Karpas-422 (cell line): ENCODE measurements at regions not wholly inside any gene's neighbourhood (a gene's known extent, or its start where the extent isn't known, plus 50 kb on each side); places are given as distances from the start of the nearest gene placed in this dataset.

Source experiments
- DNase-seq: peaks from one replicate; pipeline ENCODE4 v3.0.0-alpha.2; 2015
- H2AFZ ChIP-seq: fragments of 200-600 bp; sonication (generic); 2 replicates; pipeline ENCODE4 v1.6.1; 2014; ENCODE audit warnings: antibody characterized with exemption, low read length, mixed read lengths
- H3K27ac ChIP-seq: fragments of 200-600 bp; sonication (generic); 2 replicates; pipeline ENCODE4 v1.5.1; 2014; ENCODE audit warnings: mild to moderate bottlenecking, low read length, moderate library complexity
- H3K27me3 ChIP-seq: fragments of 200-600 bp; sonication (generic); 2 replicates; pipeline ENCODE4 v1.6.1; 2014; ENCODE audit warnings: low read length, mixed read lengths
- H3K36me3 ChIP-seq: fragments of 200-600 bp; sonication (generic); 2 replicates; pipeline ENCODE4 v1.6.1; 2014; ENCODE audit warnings: low read length, mixed read lengths; ENCODE audit not compliant: insufficient read depth
- H3K4me1 ChIP-seq: fragments of 200-600 bp; sonication (generic); 2 replicates; pipeline ENCODE4 v1.6.1; 2014; ENCODE audit warnings: mild to moderate bottlenecking, low read length, mixed read lengths
- H3K4me2 ChIP-seq: fragments of 200-600 bp; sonication (generic); 2 replicates; pipeline ENCODE4 v1.6.1; 2014; ENCODE audit warnings: low read length, low read depth, mild to moderate bottlenecking; ENCODE audit not compliant: poor library complexity, severe bottlenecking
- H3K4me3 ChIP-seq: fragments of 200-600 bp; sonication (generic); 2 replicates; pipeline ENCODE4 v1.5.1; 2014; ENCODE audit warnings: mild to moderate bottlenecking, antibody characterized with exemption, low read length, mixed read lengths
- H3K79me2 ChIP-seq: fragments of 200-600 bp; sonication (generic); 2 replicates; pipeline ENCODE4 v1.6.1; 2014; ENCODE audit warnings: mild to moderate bottlenecking, low read length, mixed read lengths
- H3K9ac ChIP-seq: fragments of 200-600 bp; sonication (generic); 2 replicates; pipeline ENCODE4 v1.6.0; 2014; ENCODE audit warnings: low read length
- H3K9me2 ChIP-seq: fragments of 200-600 bp; sonication (generic), shearing (Covaris generic); replicated peaks from 2 replicates; pipeline ENCODE4 v1.6.0; 2014; ENCODE audit warnings: mild to moderate bottlenecking, low read length, moderate library complexity; ENCODE audit not compliant: insufficient read depth
- H3K9me3 ChIP-seq: fragments of 300-700, 200-600 bp; sonication (generic); 2 replicates; pipeline ENCODE4 v1.6.1; 2014; ENCODE audit warnings: low read length, mixed read lengths
- H4K20me1 ChIP-seq: fragments of 200-600 bp; sonication (generic); 2 replicates; pipeline ENCODE4 v1.6.1; 2014; ENCODE audit warnings: mild to moderate bottlenecking, antibody characterized with exemption, low read length, low read depth; ENCODE audit not compliant: insufficient read depth

GRCh38 chr5:167448376-167448775 lies 843.1 kb upstream of the WWC1 start:
- no peaks in the 10 kb centered on the region for H3K36me3 ChIP-seq
- no peaks in the 10 kb centered on the region for H3K9me3 ChIP-seq
- H3K4me1 ChIP-seq: no peaks in the 10 kb centered on the region
- no peak overlapping the region for H3K27ac ChIP-seq
- no peaks in the 10 kb centered on the region for H3K27me3 ChIP-seq
- H4K20me1 ChIP-seq: no peaks in the 10 kb centered on the region
- H2AFZ ChIP-seq: no peak overlapping the region
- no peak overlapping the region for H3K4me3 ChIP-seq
- no peaks in the 10 kb centered on the region for H3K79me2 ChIP-seq
- no peak for DNase-seq
- H3K4me2 ChIP-seq: no peak overlapping the region
- H3K9ac ChIP-seq: no peak overlapping the region
- H3K9me2 ChIP-seq: no peaks in the 10 kb centered on the region

GRCh38 chr5:167451076-167451475 lies 840.4 kb upstream of the WWC1 start:
- H3K9me3 ChIP-seq: no peaks in the 10 kb centered on the region
- no peaks in the 10 kb centered on the region for H3K4me1 ChIP-seq
- DNase-seq: no peak
- no peak overlapping the region for H2AFZ ChIP-seq
- H4K20me1 ChIP-seq: no peaks in the 10 kb centered on the region
- H3K9me2 ChIP-seq: no peaks in the 10 kb centered on the region
- no peak overlapping the region for H3K9ac ChIP-seq
- H3K36me3 ChIP-seq: no peaks in the 10 kb centered on the region
- no peak overlapping the region for H3K4me2 ChIP-seq
- H3K27ac ChIP-seq: no peak overlapping the region
- H3K4me3 ChIP-seq: no peak overlapping the region
- H3K79me2 ChIP-seq: no peaks in the 10 kb centered on the region
- no peaks in the 10 kb centered on the region for H3K27me3 ChIP-seq

GRCh38 chr5:167452136-167452535 lies 839.3 kb upstream of the WWC1 start:
- Histone ChIP-seq H4K20me1 (no peaks in the 10 kb centered on the region), H3K9me3 (no peaks in the 10 kb centered on the region), H3K9ac (no peak overlapping the region), H3K9me2 (no peaks in the 10 kb centered on the region), H3K27ac (no peak overlapping the region), H3K27me3 (no peaks in the 10 kb centered on the region), H3K36me3 (no peaks in the 10 kb centered on the region), H3K79me2 (no peaks in the 10 kb centered on the region), H2AFZ (no peak overlapping the region), H3K4me2 (no peak overlapping the region), H3K4me1 (no peaks in the 10 kb centered on the region), H3K4me3 (no peak overlapping the region)
- DNase-seq: no peak

GRCh38 chr5:167453246-167454030 lies 838.0 kb upstream of the WWC1 start:
- no peaks in the 10 kb centered on the region for H3K27me3 ChIP-seq
- no peak overlapping the region for H3K9ac ChIP-seq
- no peaks in the 10 kb centered on the region for H4K20me1 ChIP-seq
- no peak for DNase-seq
- no peaks in the 10 kb centered on the region for H3K9me2 ChIP-seq
- H3K4me2 ChIP-seq: no peak overlapping the region
- H3K4me1 ChIP-seq: no peaks in the 10 kb centered on the region
- H3K36me3 ChIP-seq: no peaks in the 10 kb centered on the region
- H2AFZ ChIP-seq: no peak overlapping the region
- no peak overlapping the region for H3K27ac ChIP-seq
- no peak overlapping the region for H3K4me3 ChIP-seq
- H3K9me3 ChIP-seq: no peaks in the 10 kb centered on the region
- no peaks in the 10 kb centered on the region for H3K79me2 ChIP-seq

- Histone ChIP-seq H3K27ac (no peak overlapping the region), H3K9me3 (no peaks in the 10 kb centered on the region; the same call in 1 of the 2 replicates), H3K79me2 (no peaks in the 10 kb centered on the region), H3K27me3 (no peaks in the 10 kb centered on the region), H3K36me3 (no peaks in the 10 kb centered on the region), H3K4me3 (no peak overlapping the region), H4K20me1 (no peaks in the 10 kb centered on the region), H3K9ac (no peak overlapping the region), H2AFZ (no peak overlapping the region), H3K4me2 (no peak overlapping the region), H3K9me2 (no peaks in the 10 kb centered on the region), H3K4me1 (no peaks in the 10 kb centered on the region)
- no peak for DNase-seq
These were observed 833.0 kb upstream of the WWC1 start for GRCh38 chr5:167458412-167458811.

GRCh38 chr5:167460449-167461020 lies 830.9 kb upstream of the WWC1 start:
- H3K9me2 ChIP-seq: no peaks in the 10 kb centered on the region

GRCh38 chr5:167463939-167464338 lies 827.5 kb upstream of the WWC1 start:
- Histone ChIP-seq H3K9me3 (peaks cover 2% of the 10 kb centered on the region), H3K9ac (no peak overlapping the region), H4K20me1 (no peaks in the 10 kb centered on the region), H3K27ac (no peak overlapping the region), H3K4me2 (no peak overlapping the region), H3K9me2 (no peaks in the 10 kb centered on the region), H3K79me2 (no peaks in the 10 kb centered on the region), H3K27me3 (no peaks in the 10 kb centered on the region), H3K4me1 (no peaks in the 10 kb centered on the region), H2AFZ (no peak overlapping the region), H3K4me3 (no peak overlapping the region), H3K36me3 (no peaks in the 10 kb centered on the region)
- DNase-seq: no peak

More at GRCh38 chr5:167460449-167461020, 830.9 kb upstream of the WWC1 start:
- Histone ChIP-seq H4K20me1 (no peaks in the 10 kb centered on the region), H3K27me3 (no peaks in the 10 kb centered on the region), H3K4me3 (no peak overlapping the region), H3K27ac (no peak overlapping the region), H2AFZ (no peak overlapping the region), H3K4me2 (no peak overlapping the region), H3K4me1 (no peaks in the 10 kb centered on the region), H3K9me3 (no peaks in the 10 kb centered on the region; the same call in none of the 2 replicates), H3K9ac (no peak overlapping the region), H3K36me3 (no peaks in the 10 kb centered on the region), H3K79me2 (no peaks in the 10 kb centered on the region)
- no peak for DNase-seq

- no peak overlapping the region for H3K4me3 ChIP-seq
- no peak for DNase-seq
- no peaks in the 10 kb centered on the region for H3K79me2 ChIP-seq
- no peaks in the 10 kb centered on the region for H3K9me2 ChIP-seq
- no peaks in the 10 kb centered on the region for H3K4me1 ChIP-seq
- no peaks in the 10 kb centered on the region for H4K20me1 ChIP-seq
- no peak overlapping the region for H2AFZ ChIP-seq
- no peak overlapping the region for H3K27ac ChIP-seq
- no peak overlapping the region for H3K9ac ChIP-seq
- H3K4me2 ChIP-seq: no peak overlapping the region
- no peaks in the 10 kb centered on the region for H3K27me3 ChIP-seq
- H3K9me3 ChIP-seq: peaks cover 2% of the 10 kb centered on the region
- no peaks in the 10 kb centered on the region for H3K36me3 ChIP-seq
These were observed 824.5 kb upstream of the WWC1 start for GRCh38 chr5:167466992-167467391.
